ENCODE measurements at regions not wholly inside any gene's neighbourhood (a gene's known extent, or its start where the extent isn't known, plus 50 kb on each side); places are given as distances from the start of the nearest gene placed in this dataset.
"Not testable (repeated sequence)": the region's sequence is repeated elsewhere in the genome, so short reads cannot be mapped to it uniquely, and the experiment has no call there.

- H3K27me3 Mint-ChIP-seq (ENCODE audit: insufficient read depth) = no peaks in the 10 kb centered on the region
- Histone ChIP-seq H3K9ac (ENCODE audit: extremely low read depth, low read length, poor library complexity, severe bottlenecking) (no peak overlapping the region), H3K36me3 (ENCODE audit: control insufficient read depth, insufficient read depth, low read length) (no peaks in the 10 kb centered on the region), H3K9me3 (ENCODE audit: control insufficient read depth, low read length) (no peaks in the 10 kb centered on the region), H3K27me3 (ENCODE audit: control insufficient read depth, insufficient read depth, low read length, poor library complexity, severe bottlenecking) (no peaks in the 10 kb centered on the region), H3K4me3 (ENCODE audit: low read length) (no peak overlapping the region), H3K27ac (ENCODE audit: low read depth, low read length) (no peak overlapping the region), H3K4me1 (ENCODE audit: control insufficient read depth, insufficient read depth, low read length) (no peaks in the 10 kb centered on the region)
- TF ChIP-seq, protein P1, sequence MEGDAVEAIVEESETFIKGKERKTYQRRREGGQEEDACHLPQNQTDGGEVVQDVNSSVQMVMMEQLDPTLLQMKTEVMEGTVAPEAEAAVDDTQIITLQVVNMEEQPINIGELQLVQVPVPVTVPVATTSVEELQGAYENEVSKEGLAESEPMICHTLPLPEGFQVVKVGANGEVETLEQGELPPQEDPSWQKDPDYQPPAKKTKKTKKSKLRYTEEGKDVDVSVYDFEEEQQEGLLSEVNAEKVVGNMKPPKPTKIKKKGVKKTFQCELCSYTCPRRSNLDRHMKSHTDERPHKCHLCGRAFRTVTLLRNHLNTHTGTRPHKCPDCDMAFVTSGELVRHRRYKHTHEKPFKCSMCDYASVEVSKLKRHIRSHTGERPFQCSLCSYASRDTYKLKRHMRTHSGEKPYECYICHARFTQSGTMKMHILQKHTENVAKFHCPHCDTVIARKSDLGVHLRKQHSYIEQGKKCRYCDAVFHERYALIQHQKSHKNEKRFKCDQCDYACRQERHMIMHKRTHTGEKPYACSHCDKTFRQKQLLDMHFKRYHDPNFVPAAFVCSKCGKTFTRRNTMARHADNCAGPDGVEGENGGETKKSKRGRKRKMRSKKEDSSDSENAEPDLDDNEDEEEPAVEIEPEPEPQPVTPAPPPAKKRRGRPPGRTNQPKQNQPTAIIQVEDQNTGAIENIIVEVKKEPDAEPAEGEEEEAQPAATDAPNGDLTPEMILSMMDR (conservative IDR thresholded peaks at IDR 0.05) = no peak
- H3K27ac Mint-ChIP-seq = no peak overlapping the region
- 94 to 100% methylated on average over 3 to 4 of the region's 4 CpGs for WGBS, 2 experiments (ENCODE audit: insufficient coverage in 1 of 2, insufficient read length in 1 of 2)
- DNase-seq = no peak
- H3K9me3 Mint-ChIP-seq = no peaks in the 10 kb centered on the region
- H3K4me1 Mint-ChIP-seq = peaks cover 5% of the 10 kb centered on the region
- no peak overlapping the region for H3K4me3 Mint-ChIP-seq
- H3K36me3 Mint-ChIP-seq (ENCODE audit: low read depth) = no peaks in the 10 kb centered on the region
These were observed 315.7 kb downstream of the REEP3 start for GRCh38 chr10:63836666-63837442.

GRCh38 chr10:63841761-63842160 lies 320.6 kb downstream of the REEP3 start:
- DNase-seq = no peak
- no peaks in the 10 kb centered on the region for H3K36me3 ChIP-seq (ENCODE audit: control insufficient read depth, insufficient read depth, low read length)
- no peaks in the 10 kb centered on the region for H3K36me3 Mint-ChIP-seq (ENCODE audit: low read depth)
- no peak overlapping the region for H3K9ac ChIP-seq (ENCODE audit: extremely low read depth, low read length, poor library complexity, severe bottlenecking)
- H3K4me1 ChIP-seq (ENCODE audit: control insufficient read depth, insufficient read depth, low read length) = no peaks in the 10 kb centered on the region
- peaks cover 9% of the 10 kb centered on the region for H3K9me3 Mint-ChIP-seq
- no peak overlapping the region for H3K27ac Mint-ChIP-seq
- no peak overlapping the region for H3K4me3 Mint-ChIP-seq
- TF ChIP-seq, protein P1 (conservative IDR thresholded peaks at IDR 0.05) = no peak
- WGBS, 2 experiments (ENCODE audit: insufficient coverage in 1 of 2, insufficient read length in 1 of 2) = 91 to 98% methylated on average over 5 of the region's 5 CpGs
- no peaks in the 10 kb centered on the region for H3K27me3 ChIP-seq (ENCODE audit: control insufficient read depth, insufficient read depth, low read length, poor library complexity, severe bottlenecking)
- no peak overlapping the region for H3K27ac ChIP-seq (ENCODE audit: low read depth, low read length)
- peaks cover 5% of the 10 kb centered on the region for H3K4me1 Mint-ChIP-seq
- H3K9me3 ChIP-seq (ENCODE audit: control insufficient read depth, low read length) = peaks cover 7% of the 10 kb centered on the region
- H3K4me3 ChIP-seq (ENCODE audit: low read length) = no peak overlapping the region
- no peaks in the 10 kb centered on the region for H3K27me3 Mint-ChIP-seq (ENCODE audit: insufficient read depth)

DNA sequence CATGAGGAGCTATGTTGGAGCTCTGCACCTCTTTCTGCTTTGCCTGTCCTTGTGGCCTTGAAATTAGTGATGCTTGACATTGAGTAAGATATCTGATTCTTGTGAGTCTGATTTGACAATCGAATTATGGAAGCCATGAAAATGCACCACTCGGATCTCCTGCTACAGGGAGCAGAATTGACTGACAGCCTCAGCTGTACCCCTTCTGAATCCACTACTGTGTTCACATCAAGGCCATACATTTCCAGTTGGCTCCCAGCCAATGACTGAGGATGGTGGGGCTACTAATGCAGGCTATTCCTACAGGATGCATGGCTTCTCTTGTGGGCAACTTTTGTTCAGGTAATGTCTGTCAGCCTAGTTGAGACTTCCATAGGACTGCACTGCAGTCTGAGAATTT lies 321.9 kb downstream of the REEP3 start:
- H3K27ac Mint-ChIP-seq = no peak overlapping the region
- Histone ChIP-seq H3K27ac (ENCODE audit: low read depth, low read length) (no peak overlapping the region), H3K4me1 (ENCODE audit: control insufficient read depth, insufficient read depth, low read length) (no peaks in the 10 kb centered on the region), H3K9ac (ENCODE audit: extremely low read depth, low read length, poor library complexity, severe bottlenecking) (no peak overlapping the region), H3K4me3 (ENCODE audit: low read length) (no peak overlapping the region), H3K9me3 (ENCODE audit: control insufficient read depth, low read length) (peaks cover 12% of the 10 kb centered on the region), H3K36me3 (ENCODE audit: control insufficient read depth, insufficient read depth, low read length) (no peaks in the 10 kb centered on the region), H3K27me3 (ENCODE audit: control insufficient read depth, insufficient read depth, low read length, poor library complexity, severe bottlenecking) (no peaks in the 10 kb centered on the region)
- 92% methylated on average over 2 of the region's 2 CpGs; no CpG with 5 or more reads in 1 of the 2 experiments for WGBS, 2 experiments (ENCODE audit: insufficient coverage in 1 of 2, insufficient read length in 1 of 2)
- H3K4me1 Mint-ChIP-seq = peaks cover 5% of the 10 kb centered on the region
- H3K4me3 Mint-ChIP-seq = no peak overlapping the region
- DNase-seq = no peak
- no peaks in the 10 kb centered on the region for H3K27me3 Mint-ChIP-seq (ENCODE audit: insufficient read depth)
- peaks cover 4% of the 10 kb centered on the region for H3K36me3 Mint-ChIP-seq (ENCODE audit: low read depth)
- TF ChIP-seq, protein P1 (conservative IDR thresholded peaks at IDR 0.05) = no peak
- H3K9me3 Mint-ChIP-seq = peaks cover 23% of the 10 kb centered on the region

- H3K27me3 ChIP-seq (ENCODE audit: control insufficient read depth, insufficient read depth, low read length, poor library complexity, severe bottlenecking); H3K4me1 ChIP-seq (ENCODE audit: control insufficient read depth, insufficient read depth, low read length); H3K27ac ChIP-seq (ENCODE audit: low read depth, low read length); H3K9ac ChIP-seq (ENCODE audit: extremely low read depth, low read length, poor library complexity, severe bottlenecking); H3K4me3 Mint-ChIP-seq; H3K27ac Mint-ChIP-seq; H3K36me3 Mint-ChIP-seq (ENCODE audit: low read depth); H3K4me3 ChIP-seq (ENCODE audit: low read length); H3K4me1 Mint-ChIP-seq; DNase-seq; H3K36me3 ChIP-seq (ENCODE audit: control insufficient read depth, insufficient read depth, low read length); H3K27me3 Mint-ChIP-seq (ENCODE audit: insufficient read depth): not testable (repeated sequence)
- peaks cover 46% of the 10 kb centered on the region for H3K9me3 Mint-ChIP-seq
- H3K9me3 ChIP-seq (ENCODE audit: control insufficient read depth, low read length) = peaks cover 12% of the 10 kb centered on the region
- WGBS, 2 experiments (ENCODE audit: insufficient coverage in 1 of 2, insufficient read length in 1 of 2) = 59 to 69% methylated on average over 3 of the region's 3 CpGs
These were observed 327.7 kb downstream of the REEP3 start for GRCh38 chr10:63848871-63849270.
